HG03575 (cell line): ENCODE measurements at regions not wholly inside any gene's neighbourhood (a gene's known extent, or its start where the extent isn't known, plus 50 kb on each side); places are given as distances from the start of the nearest gene placed in this dataset.

Experiments used
- ATAC-seq: cut with Tn5 transposase; IDR thresholded peaks from one replicate; pipeline ENCODE4 v1.9.1; 2021; ENCODE audit not compliant: unreplicated experiment, insufficient number of reproducible peaks, low FRiP score; ENCODE audit errors: extremely low read depth

GRCh38 chr13:50322006-50322405 is 306.8 kb downstream of the KCNRG start:
- no peak for ATAC-seq

GRCh38 chr13:50323440-50324065 is 308.3 kb downstream of the KCNRG start:
- no peak for ATAC-seq

GRCh38 chr13:50326271-50326670 is 311.0 kb downstream of the KCNRG start:
- ATAC-seq = no peak

- ATAC-seq = no peak
Measured at GRCh38 chr13:50326811-50327210, 311.6 kb downstream of the KCNRG start.

GRCh38 chr13:50334115-50334778 is 319.0 kb downstream of the KCNRG start:
- no peak for ATAC-seq

GRCh38 chr13:50334944-50335343 is 319.7 kb downstream of the KCNRG start:
- ATAC-seq = no peak

GRCh38 chr13:50339271-50339670 is 324.0 kb downstream of the KCNRG start:
- ATAC-seq = no peak

GRCh38 chr13:50340146-50340545 is 324.9 kb downstream of the KCNRG start:
- no peak for ATAC-seq

GRCh38 chr13:50340551-50341287 is 325.5 kb downstream of the KCNRG start:
- ATAC-seq = no peak

GRCh38 chr13:50341526-50341925 is 326.3 kb downstream of the KCNRG start:
- no peak for ATAC-seq

- no peak for ATAC-seq
Measured at GRCh38 chr13:50344717-50345116, 329.5 kb downstream of the KCNRG start.

- ATAC-seq = no peak
Measured at GRCh38 chr13:50345804-50346203, 330.6 kb downstream of the KCNRG start.

- no peak for ATAC-seq
Measured at GRCh38 chr13:50348371-50348770, 333.1 kb downstream of the KCNRG start.

- no peak for ATAC-seq
Measured at GRCh38 chr13:50352720-50353480, 337.7 kb downstream of the KCNRG start.

GRCh38 chr13:50353651-50354415 is 338.6 kb downstream of the KCNRG start:
- no peak for ATAC-seq

- no peak for ATAC-seq
Measured at GRCh38 chr13:50355797-50356196, 340.6 kb downstream of the KCNRG start.

- no peak for ATAC-seq
Measured at GRCh38 chr13:50357136-50357535, 341.9 kb downstream of the KCNRG start.

GRCh38 chr13:50357586-50358118 is 342.4 kb downstream of the KCNRG start:
- ATAC-seq = no peak
